ENCODE measurements at regions not wholly inside any gene's neighbourhood (a gene's known extent, or its start where the extent isn't known, plus 50 kb on each side); places are given as distances from the start of the nearest gene placed in this dataset.
"Not testable (repeated sequence)": the region's sequence is repeated elsewhere in the genome, so short reads cannot be mapped to it uniquely, and the experiment has no call there.

DNA sequence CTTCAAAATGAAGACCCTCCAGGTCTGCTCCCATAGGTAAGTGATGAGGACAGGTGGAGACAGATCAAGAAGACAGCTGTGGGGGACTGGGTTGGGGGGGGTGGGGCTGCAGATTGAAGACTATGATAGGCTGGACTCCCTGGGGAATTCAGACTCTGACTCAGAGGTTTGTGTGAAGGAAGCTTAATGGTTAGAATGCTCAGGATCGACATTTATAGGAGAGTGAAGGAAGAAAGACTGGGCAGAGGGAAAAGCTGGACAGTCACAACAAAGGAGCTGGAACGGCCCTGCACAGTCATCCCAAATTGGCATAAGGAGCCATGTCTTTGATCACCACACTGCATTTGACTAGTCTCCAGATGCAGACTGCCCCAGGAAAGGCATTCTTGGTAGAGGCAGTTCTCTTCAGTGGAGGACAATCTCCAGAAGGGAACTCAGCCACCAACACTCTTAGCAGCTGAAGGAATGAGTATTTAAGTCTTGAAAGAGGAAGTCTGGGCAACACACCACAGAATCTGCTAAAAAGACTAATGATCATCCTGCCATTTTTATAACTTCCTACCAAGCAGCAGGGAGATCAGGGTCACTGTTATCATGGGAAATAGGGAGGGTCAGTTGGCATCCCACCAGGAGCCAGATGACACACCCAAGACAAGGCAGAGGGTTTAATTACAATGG, 120.0 kb upstream of the ZC3H11B start:
- no peak for DNase-seq (ENCODE audit: low read depth in 3 of 3, low spot score in 2 of 3)

DNA sequence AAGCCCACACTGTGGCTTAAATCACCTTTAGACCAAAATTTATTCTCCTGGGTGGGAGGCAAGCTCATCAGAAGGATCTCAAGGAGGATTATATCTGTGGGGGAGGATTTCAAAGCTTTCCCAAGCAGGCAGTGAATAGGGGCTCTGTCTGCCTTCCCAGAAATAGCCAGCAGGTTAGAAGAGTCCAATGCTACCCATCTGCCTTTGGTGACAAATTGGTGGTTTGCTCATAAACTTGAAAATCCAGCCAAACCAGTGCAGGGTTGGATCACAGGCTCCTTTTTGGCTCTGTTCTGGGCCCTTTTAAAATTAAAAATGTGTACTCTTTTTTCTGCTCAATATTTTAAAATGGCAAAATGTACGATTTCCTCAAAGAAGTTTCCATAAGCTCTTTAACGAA, 118.9 kb upstream of the ZC3H11B start:
- DNase-seq (ENCODE audit: low read depth in 3 of 3, low spot score in 2 of 3) = no peak

- peak in 1 of 3 donors; percentile 2 for DNase-seq (ENCODE audit: low read depth in 3 of 3, low spot score in 2 of 3)
These were observed 113.8 kb upstream of the ZC3H11B start for GRCh38 chr1:219726480-219727272.

- no peak for DNase-seq (ENCODE audit: low read depth in 3 of 3, low spot score in 2 of 3)
These were observed 111.5 kb upstream of the ZC3H11B start for GRCh38 chr1:219724440-219724839.

DNA sequence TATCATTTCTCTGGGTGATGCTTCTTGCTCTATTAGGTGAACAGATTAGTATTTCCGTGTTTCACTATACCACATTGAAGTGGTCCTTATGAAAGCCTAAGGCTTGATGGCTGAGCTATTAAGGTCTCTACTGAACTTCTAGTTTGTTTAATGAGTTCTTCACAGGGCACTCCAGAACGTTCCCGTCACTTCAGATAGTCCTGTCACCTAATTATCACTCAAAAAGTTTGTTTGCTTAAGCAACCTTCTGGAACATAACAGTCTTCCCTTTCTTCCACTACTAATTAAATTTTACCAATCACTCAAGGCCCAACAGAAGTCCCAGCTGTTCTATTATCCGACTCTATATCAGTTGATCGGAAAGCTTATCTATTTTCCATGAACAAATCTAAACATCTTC, 104.6 kb upstream of the ZC3H11B start:
- DNase-seq (ENCODE audit: low read depth in 3 of 3, low spot score in 2 of 3) = no peak

DNA sequence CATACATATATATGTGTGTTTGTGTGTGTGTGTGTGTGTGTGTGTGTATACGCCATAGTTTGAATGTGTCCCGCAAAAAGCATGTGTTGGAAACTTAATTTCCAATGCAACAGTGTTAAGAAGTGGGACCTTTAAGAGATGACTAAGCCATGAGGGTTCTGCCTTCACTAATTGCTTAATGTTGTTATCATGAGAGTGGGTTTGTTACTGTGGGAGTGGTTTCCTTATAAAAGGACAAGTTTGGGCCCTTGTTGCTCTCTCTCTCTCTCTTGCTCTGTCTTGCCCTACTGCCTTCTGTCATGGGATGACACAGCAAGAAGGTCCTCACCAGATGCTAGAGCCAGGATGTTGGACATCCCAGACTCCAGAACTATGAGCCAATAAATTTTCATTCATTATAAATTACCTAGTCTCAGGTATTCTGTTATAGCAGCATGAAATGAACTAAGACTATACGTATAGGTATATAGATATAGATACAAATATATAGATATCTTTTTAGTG, 103.8 kb upstream of the ZC3H11B start:
- DNase-seq (ENCODE audit: low read depth in 3 of 3, low spot score in 2 of 3) = no peak

GRCh38 chr1:219713981-219714381, 101.1 kb upstream of the ZC3H11B start:
- no peak for DNase-seq (ENCODE audit: low read depth in 3 of 3, low spot score in 2 of 3)

DNA sequence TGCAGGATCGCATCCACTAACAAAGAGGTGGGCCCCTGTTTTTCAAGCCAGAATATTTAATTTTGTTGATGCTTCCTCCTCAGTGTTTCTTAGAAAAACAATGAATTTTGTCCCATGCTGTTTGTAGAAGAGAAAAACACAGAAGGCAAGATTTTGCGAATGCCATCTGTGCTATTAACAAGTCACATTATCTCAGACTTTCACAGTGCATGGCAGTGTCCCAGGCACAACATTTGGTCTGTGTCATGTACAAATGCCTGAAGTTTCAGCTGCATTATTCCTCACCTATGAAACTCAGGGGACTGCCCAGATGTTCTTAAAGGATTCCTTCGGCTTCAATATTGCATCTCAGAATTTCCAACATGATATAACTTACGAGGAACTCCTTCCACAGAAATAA, 99.6 kb upstream of the ZC3H11B start:
- no peak for DNase-seq (ENCODE audit: low read depth in 3 of 3, low spot score in 2 of 3)

DNA sequence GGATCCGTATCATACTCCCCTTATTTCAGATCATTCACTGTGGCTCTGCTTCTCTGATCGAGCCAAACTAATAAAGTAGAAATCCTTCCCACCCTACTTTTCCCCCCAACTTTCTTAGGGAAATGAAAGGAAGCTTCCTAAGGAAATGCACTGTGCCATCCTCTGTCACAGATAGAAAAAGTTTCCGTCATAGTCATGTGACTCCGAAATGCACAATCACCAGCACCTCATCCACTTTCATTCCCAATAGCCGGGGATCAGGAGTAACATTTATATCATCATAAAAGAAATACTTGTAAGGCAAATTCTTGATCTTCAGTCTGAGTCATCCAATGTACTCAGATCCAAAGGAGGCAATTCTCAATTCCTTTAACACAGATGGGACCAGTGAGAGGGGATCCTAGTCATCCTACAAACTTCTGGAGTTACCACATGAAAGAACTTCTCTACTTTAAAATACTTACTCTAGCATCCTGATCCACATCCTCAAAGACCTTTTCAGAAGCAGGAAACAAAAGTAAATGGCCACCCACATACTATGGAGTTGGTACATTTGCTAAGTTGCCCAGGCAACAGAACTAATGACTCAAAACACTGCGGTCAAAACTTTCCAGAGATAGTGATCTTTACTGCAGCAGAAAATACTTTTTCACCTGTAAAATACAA, 97.8 kb upstream of the ZC3H11B start:
- DNase-seq (ENCODE audit: low read depth in 3 of 3, low spot score in 2 of 3) = peak in 1 of 3 donors; percentile 2

DNA sequence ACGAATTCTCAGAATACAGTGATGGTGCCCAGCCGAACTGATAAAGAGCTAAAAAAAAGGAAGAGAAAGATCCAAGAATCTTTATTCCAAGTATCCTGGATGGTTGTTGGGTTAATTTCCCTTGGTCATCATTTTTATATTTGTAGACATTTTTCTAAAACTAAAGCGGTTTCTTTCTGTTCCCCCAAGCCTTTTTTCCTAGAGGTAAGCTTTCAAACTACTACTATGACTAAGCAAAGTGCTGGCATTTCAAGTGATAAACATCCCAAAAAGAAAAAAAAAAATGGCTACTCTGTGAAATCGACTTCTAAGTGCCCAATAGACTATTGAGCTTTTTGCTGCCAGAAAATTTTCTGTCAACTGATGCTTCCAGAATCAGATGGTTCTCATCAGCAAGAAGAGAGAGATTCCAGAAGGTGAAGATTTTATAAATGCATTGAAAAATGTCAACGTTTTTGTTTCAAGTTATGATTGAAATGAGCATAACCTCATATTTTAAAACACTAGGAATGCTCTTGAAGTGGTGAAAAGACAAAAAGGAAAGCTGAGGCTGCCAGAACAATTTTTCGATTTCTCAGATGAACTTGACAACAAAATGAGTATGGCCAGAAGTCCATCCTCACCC, 96.1 kb upstream of the ZC3H11B start:
- DNase-seq (ENCODE audit: low read depth in 3 of 3, low spot score in 2 of 3) = no peak

DNA sequence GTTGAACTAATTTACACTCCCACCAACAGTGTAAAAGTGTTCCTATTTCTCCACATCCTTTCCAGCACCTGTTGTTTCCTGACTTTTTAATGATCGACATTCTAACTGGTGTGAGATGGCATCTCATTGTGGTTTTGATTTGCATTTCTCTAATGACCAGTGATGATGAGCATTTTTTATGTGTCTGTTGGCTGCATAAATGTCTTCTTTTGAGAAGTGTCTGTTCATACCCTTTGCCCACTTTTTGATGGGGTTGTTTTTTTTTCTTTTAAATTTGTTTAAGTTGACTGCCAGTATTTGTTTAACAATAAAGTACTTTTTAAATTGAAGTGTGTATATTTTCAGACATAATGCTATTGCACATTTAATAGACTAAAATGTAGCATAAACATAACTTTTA, 95.0 kb upstream of the ZC3H11B start:
- not testable (repeated sequence) for DNase-seq (ENCODE audit: low read depth in 3 of 3, low spot score in 2 of 3)

- not testable (repeated sequence) for DNase-seq (ENCODE audit: low read depth in 3 of 3, low spot score in 2 of 3)
These were observed 91.4 kb upstream of the ZC3H11B start for GRCh38 chr1:219704331-219704730.

DNA sequence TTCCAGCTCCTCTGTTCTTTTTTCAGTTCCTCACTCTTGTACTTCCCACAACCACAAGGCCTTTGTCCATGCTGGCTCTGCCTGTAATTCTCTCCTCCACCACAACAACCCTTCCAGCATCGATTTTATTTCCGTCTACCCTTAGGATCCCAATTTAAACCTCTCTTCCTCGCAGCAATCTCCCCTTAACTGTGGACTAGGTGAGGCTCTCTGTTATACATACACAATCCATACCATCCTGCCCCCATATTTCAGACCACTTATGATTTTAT, 90.4 kb upstream of the ZC3H11B start:
- no peak for DNase-seq (ENCODE audit: low read depth in 3 of 3, low spot score in 2 of 3)

- DNase-seq (ENCODE audit: low read depth in 3 of 3, low spot score in 2 of 3) = no peak
These were observed 88.6 kb upstream of the ZC3H11B start for GRCh38 chr1:219701476-219701875.

GRCh38 chr1:219699870-219700269, 87.0 kb upstream of the ZC3H11B start:
- DNase-seq (ENCODE audit: low read depth in 3 of 3, low spot score in 2 of 3) = no peak

GRCh38 chr1:219697682-219698081, 84.8 kb upstream of the ZC3H11B start:
- DNase-seq (ENCODE audit: low read depth in 3 of 3, low spot score in 2 of 3) = no peak

DNA sequence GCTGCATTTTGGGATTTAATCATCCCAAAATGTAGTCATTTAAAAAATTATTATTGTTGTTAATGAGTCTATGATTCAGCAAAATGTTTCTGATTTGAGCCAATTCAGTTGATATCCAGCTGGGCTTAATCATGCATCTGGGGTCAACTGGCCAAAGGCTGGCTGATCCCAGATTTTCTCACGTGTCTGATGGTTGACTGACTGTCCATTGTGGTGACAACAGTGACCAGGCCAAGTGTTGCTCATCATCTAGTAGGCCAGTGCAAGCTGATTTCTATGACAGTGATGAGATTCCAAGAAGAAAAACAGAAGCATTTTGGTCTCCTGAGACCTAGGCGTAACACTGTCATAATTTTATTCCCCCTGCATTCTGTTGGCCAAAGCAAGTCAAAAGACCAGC, 80.1 kb upstream of the ZC3H11B start:
- no peak for DNase-seq (ENCODE audit: low read depth in 3 of 3, low spot score in 2 of 3)

DNA sequence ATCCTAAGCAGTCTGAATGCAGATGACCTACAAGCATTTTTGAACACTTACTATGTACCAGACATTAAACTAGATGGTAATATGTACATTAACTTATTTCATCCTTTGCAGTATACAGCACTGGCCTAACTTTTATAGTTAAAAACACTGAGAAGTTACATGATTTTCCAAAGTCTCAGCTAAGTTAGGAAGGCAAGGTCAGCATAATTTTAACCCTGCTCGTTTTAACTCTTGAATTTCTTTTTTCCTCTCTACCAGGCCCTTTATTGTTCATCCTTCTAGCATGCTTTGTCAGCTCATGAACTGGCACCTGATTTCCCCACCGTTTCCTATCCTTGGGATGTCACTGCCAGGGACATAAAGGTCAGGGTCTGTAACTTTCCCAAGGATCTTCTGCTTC, 76.9 kb upstream of the ZC3H11B start:
- no peak for DNase-seq (ENCODE audit: low read depth in 3 of 3, low spot score in 2 of 3)

GRCh38 chr1:219687779-219688178, 74.9 kb upstream of the ZC3H11B start:
- no peak for DNase-seq (ENCODE audit: low read depth in 3 of 3, low spot score in 2 of 3)

DNA sequence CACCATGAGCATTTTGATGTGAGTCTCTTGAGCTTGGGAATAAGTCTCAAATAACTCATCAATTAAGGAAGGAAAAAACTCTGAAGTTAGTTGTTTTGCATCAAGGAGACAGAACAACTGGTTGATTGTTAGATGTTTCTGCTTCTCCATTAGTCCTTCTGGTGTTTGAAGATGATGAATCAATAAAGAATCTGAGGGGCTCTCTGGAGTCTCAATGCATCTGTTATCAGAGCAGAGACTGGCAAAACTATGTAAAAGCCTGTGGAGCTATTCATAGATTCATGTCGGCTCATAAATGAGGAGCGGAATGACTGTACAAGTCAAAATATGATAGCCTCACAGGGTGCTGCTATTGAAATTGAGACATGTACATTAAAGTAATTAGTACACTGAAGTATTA, 73.3 kb upstream of the ZC3H11B start:
- DNase-seq (ENCODE audit: low read depth in 3 of 3, low spot score in 2 of 3) = no peak

- no peak for DNase-seq (ENCODE audit: low read depth in 3 of 3, low spot score in 2 of 3)
These were observed 69.9 kb upstream of the ZC3H11B start for GRCh38 chr1:219682788-219683187.

Data from right renal cortex interstitium (tissue), 3 donors.